Smooth muscle cell (in vitro differentiated cells): ENCODE measurements at regions not wholly inside any gene's neighbourhood (a gene's known extent, or its start where the extent isn't known, plus 50 kb on each side); places are given as distances from the start of the nearest gene placed in this dataset.

Source experiments
- DNase-seq: peaks from one replicate; lab custom pipeline; 2025; ENCODE audit not compliant: unreplicated experiment; lab: John Stamatoyannopoulos, UW
- H2AFZ ChIP-seq: fragments of 200-600 bp; sonication (generic); 2 replicates; pipeline ENCODE4 v1.6.0; 2016; ENCODE audit warnings: antibody characterized with exemption, low read depth, mild to moderate bottlenecking
- H3F3A ChIP-seq: fragments of 200-600 bp; sonication (generic); 2 replicates; pipeline ENCODE4 v1.6.0; 2017; ENCODE audit warnings: antibody characterized with exemption, low read depth
- H3K27ac ChIP-seq: fragments of 200-600 bp; sonication (generic); 2 replicates; pipeline ENCODE4 v1.5.1; 2016; ENCODE audit warnings: low read depth, mild to moderate bottlenecking
- H3K27me3 ChIP-seq: fragments of 200-600 bp; sonication (generic); 2 replicates; pipeline ENCODE4 v1.6.1; 2016; ENCODE audit warnings: low read depth, mild to moderate bottlenecking
- H3K36me3 ChIP-seq: fragments of 200-600 bp; sonication (generic); 2 replicates; pipeline ENCODE4 v1.5.1; 2016; ENCODE audit warnings: low read depth
- H3K4me1 ChIP-seq: fragments of 200-600 bp; sonication (generic); 2 replicates; pipeline ENCODE4 v1.5.1; 2016; ENCODE audit warnings: low read depth
- H3K4me2 ChIP-seq: fragments of 200-600 bp; sonication (generic); 2 replicates; pipeline ENCODE4 v1.6.0; 2016; ENCODE audit warnings: mild to moderate bottlenecking
- H3K4me3 ChIP-seq: fragments of 200-600 bp; sonication (generic); 2 replicates; pipeline ENCODE4 v1.5.1; 2016; ENCODE audit warnings: mild to moderate bottlenecking
- H3K79me2 ChIP-seq: fragments of 200-600 bp; sonication (generic); 2 replicates; pipeline ENCODE4 v1.6.0; 2016; ENCODE audit warnings: low read depth, mild to moderate bottlenecking
- H3K9ac ChIP-seq: fragments of 200-600 bp; sonication (generic); 2 replicates; pipeline ENCODE4 v1.6.0; 2016; ENCODE audit warnings: low read depth
- H3K9me3 ChIP-seq: fragments of 200-600 bp; sonication (generic); replicated peaks from 2 replicates; pipeline ENCODE4 v1.5.1; 2016; ENCODE audit warnings: low read depth
- H4K20me1 ChIP-seq: fragments of 200-600 bp; sonication (generic); 2 replicates; pipeline ENCODE4 v1.6.0; 2016; ENCODE audit warnings: low read depth
- WGBS: methylation state at CpG from one replicate; pipeline ENCODE4 v1.1.7; 2016; ENCODE audit warnings: low lambda C conversion rate; 5-methylcytosine and 5-hydroxymethylcytosine counted together
- TF ChIP-seq, protein P1 (sequence below): fragments of 200-600 bp; sonication (generic); IDR thresholded peaks from 2 replicates; pipeline ENCODE4 v1.5.1; 2017; ENCODE audit warnings: borderline replicate concordance, mild to moderate bottlenecking, antibody characterized with exemption; ENCODE audit not compliant: insufficient read depth, poor library complexity, severe bottlenecking

- no peak for DNase-seq
Observed at GRCh38 chr13:106038752-106039151, 496.7 kb downstream of the EFNB2 start.

DNA sequence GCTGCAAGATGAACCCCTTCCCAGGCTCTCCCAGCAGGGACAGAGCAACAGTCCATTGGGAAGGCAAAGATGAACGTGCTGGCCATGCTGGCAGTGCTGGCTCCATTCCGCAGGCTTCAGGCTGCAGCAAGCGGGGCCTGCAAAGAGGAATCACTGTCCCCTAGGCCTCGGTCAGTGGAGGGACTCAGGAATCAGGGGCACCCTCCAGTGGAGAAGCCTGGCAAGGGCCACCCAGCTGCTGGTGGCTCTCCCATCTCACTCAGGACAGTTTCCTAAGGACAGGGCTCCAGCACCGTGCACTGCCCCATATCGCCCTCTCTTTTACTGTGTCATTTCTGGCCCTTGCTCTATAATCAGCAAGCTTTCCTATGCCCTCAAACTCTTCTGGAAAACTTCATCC, 498.6 kb downstream of the EFNB2 start:
- Histone ChIP-seq H3F3A (no peaks in the 10 kb centered on the region), H3K9ac (no peak overlapping the region), H3K27me3 (no peaks in the 10 kb centered on the region), H2AFZ (no peak overlapping the region), H3K4me1 (no peaks in the 10 kb centered on the region), H3K36me3 (no peaks in the 10 kb centered on the region), H3K27ac (no peak overlapping the region), H4K20me1 (no peaks in the 10 kb centered on the region), H3K9me3 (no peaks in the 10 kb centered on the region), H3K79me2 (no peaks in the 10 kb centered on the region), H3K4me2 (no peak overlapping the region), H3K4me3 (no peak overlapping the region)
- TF ChIP-seq, protein P1, sequence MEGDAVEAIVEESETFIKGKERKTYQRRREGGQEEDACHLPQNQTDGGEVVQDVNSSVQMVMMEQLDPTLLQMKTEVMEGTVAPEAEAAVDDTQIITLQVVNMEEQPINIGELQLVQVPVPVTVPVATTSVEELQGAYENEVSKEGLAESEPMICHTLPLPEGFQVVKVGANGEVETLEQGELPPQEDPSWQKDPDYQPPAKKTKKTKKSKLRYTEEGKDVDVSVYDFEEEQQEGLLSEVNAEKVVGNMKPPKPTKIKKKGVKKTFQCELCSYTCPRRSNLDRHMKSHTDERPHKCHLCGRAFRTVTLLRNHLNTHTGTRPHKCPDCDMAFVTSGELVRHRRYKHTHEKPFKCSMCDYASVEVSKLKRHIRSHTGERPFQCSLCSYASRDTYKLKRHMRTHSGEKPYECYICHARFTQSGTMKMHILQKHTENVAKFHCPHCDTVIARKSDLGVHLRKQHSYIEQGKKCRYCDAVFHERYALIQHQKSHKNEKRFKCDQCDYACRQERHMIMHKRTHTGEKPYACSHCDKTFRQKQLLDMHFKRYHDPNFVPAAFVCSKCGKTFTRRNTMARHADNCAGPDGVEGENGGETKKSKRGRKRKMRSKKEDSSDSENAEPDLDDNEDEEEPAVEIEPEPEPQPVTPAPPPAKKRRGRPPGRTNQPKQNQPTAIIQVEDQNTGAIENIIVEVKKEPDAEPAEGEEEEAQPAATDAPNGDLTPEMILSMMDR, result no peak
- 89% methylated on average over 6 of the region's 6 CpGs for WGBS
- DNase-seq, result no peak

More at GRCh38 chr13:106038752-106039151, 496.7 kb downstream of the EFNB2 start:
- 13% methylated on average over 2 of the region's 2 CpGs for WGBS
- Histone ChIP-seq H3K9me3 (no peaks in the 10 kb centered on the region), H4K20me1 (no peaks in the 10 kb centered on the region), H3K4me2 (no peak overlapping the region), H2AFZ (no peak overlapping the region), H3K27ac (peak overlapping the region; percentile 74), H3K4me3 (no peak overlapping the region), H3F3A (no peaks in the 10 kb centered on the region), H3K9ac (no peak overlapping the region), H3K4me1 (no peaks in the 10 kb centered on the region), H3K79me2 (no peaks in the 10 kb centered on the region), H3K27me3 (no peaks in the 10 kb centered on the region), H3K36me3 (no peaks in the 10 kb centered on the region)
- TF ChIP-seq, protein P1, result no peak

- no peak overlapping the region for H2AFZ ChIP-seq
- H3K27ac ChIP-seq, result no peak overlapping the region
- H3F3A ChIP-seq, result no peaks in the 10 kb centered on the region
- no peak for DNase-seq
- H4K20me1 ChIP-seq, result no peaks in the 10 kb centered on the region
- H3K4me2 ChIP-seq, result no peak overlapping the region
- H3K4me3 ChIP-seq, result no peak overlapping the region
- TF ChIP-seq, protein P1, result no peak
- H3K36me3 ChIP-seq, result no peaks in the 10 kb centered on the region
- H3K9me3 ChIP-seq, result no peaks in the 10 kb centered on the region
- WGBS, result 47% methylated on average over 6 of the region's 6 CpGs
- H3K27me3 ChIP-seq, result no peaks in the 10 kb centered on the region
- no peaks in the 10 kb centered on the region for H3K79me2 ChIP-seq
- no peak overlapping the region for H3K9ac ChIP-seq
- no peaks in the 10 kb centered on the region for H3K4me1 ChIP-seq
Observed at GRCh38 chr13:106034201-106034600, 501.3 kb downstream of the EFNB2 start.

DNA sequence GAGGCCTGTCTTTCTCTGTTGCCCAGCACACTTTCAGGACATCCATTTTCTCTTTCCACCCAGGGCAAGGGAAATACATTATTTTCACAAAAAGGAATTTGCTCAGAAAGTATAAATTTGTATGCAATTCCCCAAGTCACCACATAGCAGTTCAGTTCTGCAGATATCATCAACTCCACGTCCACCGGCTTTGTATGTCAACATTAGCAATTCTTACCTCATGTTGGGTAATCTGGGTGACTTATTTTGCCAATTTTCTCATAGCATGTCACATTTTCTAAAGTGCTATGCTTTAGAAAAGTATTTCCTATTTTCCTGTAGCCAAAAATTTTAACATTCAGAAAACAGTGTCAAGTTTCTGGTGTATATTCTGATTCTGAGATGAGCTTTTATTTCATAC, 501.8 kb downstream of the EFNB2 start:
- Histone ChIP-seq H3F3A (no peaks in the 10 kb centered on the region), H3K36me3 (no peaks in the 10 kb centered on the region), H3K4me1 (no peaks in the 10 kb centered on the region), H3K4me2 (no peak overlapping the region), H3K27ac (no peak overlapping the region), H4K20me1 (no peaks in the 10 kb centered on the region), H3K4me3 (no peak overlapping the region), H3K9ac (no peak overlapping the region), H3K27me3 (no peaks in the 10 kb centered on the region), H3K9me3 (no peaks in the 10 kb centered on the region), H3K79me2 (no peaks in the 10 kb centered on the region), H2AFZ (no peak overlapping the region)
- DNase-seq, result no peak
- TF ChIP-seq, protein P1, result no peak
- WGBS, result 51% methylated on average over 2 of the region's 2 CpGs
